ENCODE measurements at regions not wholly inside any gene's neighbourhood (a gene's known extent, or its start where the extent isn't known, plus 50 kb on each side); places are given as distances from the start of the nearest gene placed in this dataset.

- no peak for DNase-seq (ENCODE audit: low read depth, low spot score)
Measured at GRCh38 chr1:194355488-194356106, 1169.2 kb upstream of the B3GALT2 start.

- no peak for DNase-seq (ENCODE audit: low read depth, low spot score)
Measured at GRCh38 chr1:194353121-194353520, 1166.7 kb upstream of the B3GALT2 start.

- DNase-seq (ENCODE audit: low read depth, low spot score): no peak
Measured at GRCh38 chr1:194347200-194347599, 1160.8 kb upstream of the B3GALT2 start.

GRCh38 chr1:194342484-194343262, 1156.3 kb upstream of the B3GALT2 start:
- no peak for DNase-seq (ENCODE audit: low read depth, low spot score)

- DNase-seq (ENCODE audit: low read depth, low spot score): no peak
Measured at GRCh38 chr1:194341587-194341986, 1155.2 kb upstream of the B3GALT2 start.

- DNase-seq (ENCODE audit: low read depth, low spot score): no peak
Measured at GRCh38 chr1:194339471-194339870, 1153.1 kb upstream of the B3GALT2 start.

- no peak for DNase-seq (ENCODE audit: low read depth, low spot score)
Measured at GRCh38 chr1:194338241-194338948, 1152.0 kb upstream of the B3GALT2 start.

- no peak for DNase-seq (ENCODE audit: low read depth, low spot score)
Measured at GRCh38 chr1:194333240-194333639, 1146.8 kb upstream of the B3GALT2 start.

GRCh38 chr1:194331758-194332157, 1145.3 kb upstream of the B3GALT2 start:
- no peak for DNase-seq (ENCODE audit: low read depth, low spot score)

GRCh38 chr1:194322751-194323150, 1136.3 kb upstream of the B3GALT2 start:
- no peak for DNase-seq (ENCODE audit: low read depth, low spot score)

GRCh38 chr1:194318790-194319280, 1132.4 kb upstream of the B3GALT2 start:
- DNase-seq (ENCODE audit: low read depth, low spot score): no peak

GRCh38 chr1:194309697-194310096, 1123.3 kb upstream of the B3GALT2 start:
- no peak for DNase-seq (ENCODE audit: low read depth, low spot score)

GRCh38 chr1:194309269-194309668, 1122.9 kb upstream of the B3GALT2 start:
- no peak for DNase-seq (ENCODE audit: low read depth, low spot score)

- no peak for DNase-seq (ENCODE audit: low read depth, low spot score)
Measured at GRCh38 chr1:194300776-194301175, 1114.4 kb upstream of the B3GALT2 start.

- DNase-seq (ENCODE audit: low read depth, low spot score): no peak
Measured at GRCh38 chr1:194300340-194300739, 1113.9 kb upstream of the B3GALT2 start.

- no peak for DNase-seq (ENCODE audit: low read depth, low spot score)
Measured at GRCh38 chr1:194298007-194298598, 1111.7 kb upstream of the B3GALT2 start.

- DNase-seq (ENCODE audit: low read depth, low spot score): no peak
Measured at GRCh38 chr1:194297094-194297493, 1110.7 kb upstream of the B3GALT2 start.

GRCh38 chr1:194296201-194296600, 1109.8 kb upstream of the B3GALT2 start:
- DNase-seq (ENCODE audit: low read depth, low spot score): no peak

GRCh38 chr1:194295685-194296084, 1109.3 kb upstream of the B3GALT2 start:
- no peak for DNase-seq (ENCODE audit: low read depth, low spot score)

GRCh38 chr1:194293851-194294405, 1107.5 kb upstream of the B3GALT2 start:
- DNase-seq (ENCODE audit: low read depth, low spot score): no peak

- no peak for DNase-seq (ENCODE audit: low read depth, low spot score)
Measured at GRCh38 chr1:194292966-194293365, 1106.6 kb upstream of the B3GALT2 start.
